GM23248 (cell line): ENCODE measurements at regions not wholly inside any gene's neighbourhood (a gene's known extent, or its start where the extent isn't known, plus 50 kb on each side); places are given as distances from the start of the nearest gene placed in this dataset.

Experiments used
- EZH2 ChIP-seq: fragments of 200-600 bp; sonication (generic); IDR thresholded peaks from 2 replicates; pipeline ENCODE4 v1.6.1; 2018; ENCODE audit warnings: antibody characterized with exemption, mild to moderate bottlenecking; ENCODE audit not compliant: insufficient read depth, poor library complexity, severe bottlenecking
- EZH2phosphoT487 ChIP-seq: fragments of 200-600 bp; sonication (generic); IDR thresholded peaks from 2 replicates; pipeline ENCODE4 v1.6.1; 2018; ENCODE audit warnings: antibody characterized with exemption, moderate library complexity, mild to moderate bottlenecking, low read depth; ENCODE audit not compliant: insufficient read depth

GRCh38 chr4:181293014-181293413, 950.2 kb upstream of the TENM3 start:
- no peak for TF ChIP-seq EZH2
- no peak for TF ChIP-seq EZH2phosphoT487
